Choroid plexus epithelial cell (primary cell): ENCODE measurements at regions not wholly inside any gene's neighbourhood (a gene's known extent, or its start where the extent isn't known, plus 50 kb on each side); places are given as distances from the start of the nearest gene placed in this dataset.
"Not testable (repeated sequence)": the region's sequence is repeated elsewhere in the genome, so short reads cannot be mapped to it uniquely, and the experiment has no call there.

ENCODE experiments used
- DNase-seq: peaks from one replicate; pipeline ENCODE4 v3.0.0-alpha.2; 2010; ENCODE audit warnings: low read depth
- H3K4me3 ChIP-seq: 2 replicates; pipeline ENCODE4 v1.5.1; 2011; ENCODE audit warnings: low read depth, mild to moderate bottlenecking, control low read depth, low read length, moderate library complexity
- TF ChIP-seq, protein P1 (sequence below): conservative IDR thresholded peaks from 2 replicates; pipeline ENCODE4 v1.5.1; 2011; ENCODE audit warnings: low read depth, mild to moderate bottlenecking, control low read depth, inconsistent platforms, low read length, moderate library complexity

DNA sequence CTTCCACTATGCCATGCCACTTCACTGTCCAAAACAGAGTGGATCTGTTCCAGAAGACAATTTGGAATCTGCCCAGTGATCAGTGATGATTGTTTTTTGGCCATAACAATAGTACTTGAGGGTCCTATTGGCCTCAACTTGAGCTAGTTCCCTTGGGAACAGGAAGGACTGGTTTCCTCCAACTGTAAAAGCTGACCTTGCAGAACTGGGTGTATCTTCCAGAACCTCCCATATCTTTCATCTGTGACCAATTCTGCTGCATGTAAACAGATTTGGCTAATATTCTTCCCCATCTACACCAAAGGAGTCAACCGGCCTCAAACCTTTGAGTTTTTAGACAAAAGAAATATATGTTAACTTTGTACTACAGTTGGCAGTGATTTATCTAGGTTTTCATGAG is 165.1 kb upstream of the TRPC5 start:
- TF ChIP-seq, protein P1, sequence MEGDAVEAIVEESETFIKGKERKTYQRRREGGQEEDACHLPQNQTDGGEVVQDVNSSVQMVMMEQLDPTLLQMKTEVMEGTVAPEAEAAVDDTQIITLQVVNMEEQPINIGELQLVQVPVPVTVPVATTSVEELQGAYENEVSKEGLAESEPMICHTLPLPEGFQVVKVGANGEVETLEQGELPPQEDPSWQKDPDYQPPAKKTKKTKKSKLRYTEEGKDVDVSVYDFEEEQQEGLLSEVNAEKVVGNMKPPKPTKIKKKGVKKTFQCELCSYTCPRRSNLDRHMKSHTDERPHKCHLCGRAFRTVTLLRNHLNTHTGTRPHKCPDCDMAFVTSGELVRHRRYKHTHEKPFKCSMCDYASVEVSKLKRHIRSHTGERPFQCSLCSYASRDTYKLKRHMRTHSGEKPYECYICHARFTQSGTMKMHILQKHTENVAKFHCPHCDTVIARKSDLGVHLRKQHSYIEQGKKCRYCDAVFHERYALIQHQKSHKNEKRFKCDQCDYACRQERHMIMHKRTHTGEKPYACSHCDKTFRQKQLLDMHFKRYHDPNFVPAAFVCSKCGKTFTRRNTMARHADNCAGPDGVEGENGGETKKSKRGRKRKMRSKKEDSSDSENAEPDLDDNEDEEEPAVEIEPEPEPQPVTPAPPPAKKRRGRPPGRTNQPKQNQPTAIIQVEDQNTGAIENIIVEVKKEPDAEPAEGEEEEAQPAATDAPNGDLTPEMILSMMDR, result no peak
- DNase-seq, result no peak
- H3K4me3 ChIP-seq, result no peak overlapping the region

DNA sequence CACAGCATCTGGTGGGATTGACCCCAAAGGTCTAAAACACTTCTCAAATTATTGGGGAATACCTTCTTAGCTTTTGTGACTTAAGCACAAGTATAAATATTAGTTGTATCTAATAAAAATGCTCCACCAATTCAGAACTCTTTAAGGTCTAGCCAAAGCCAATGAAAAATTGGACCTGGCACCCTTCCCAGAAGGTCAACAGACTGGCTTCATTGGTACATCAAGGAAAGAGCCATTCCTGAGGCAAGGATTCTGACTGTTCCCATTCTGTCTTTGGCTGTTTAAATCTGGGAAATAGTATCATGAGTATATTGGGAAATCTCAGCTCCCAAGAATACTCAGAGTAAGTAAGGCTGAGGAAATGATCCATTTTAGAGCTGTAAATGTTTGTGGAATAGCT is 153.0 kb upstream of the TRPC5 start:
- TF ChIP-seq, protein P1, result no peak
- no peak overlapping the region for H3K4me3 ChIP-seq
- no peak for DNase-seq

DNA sequence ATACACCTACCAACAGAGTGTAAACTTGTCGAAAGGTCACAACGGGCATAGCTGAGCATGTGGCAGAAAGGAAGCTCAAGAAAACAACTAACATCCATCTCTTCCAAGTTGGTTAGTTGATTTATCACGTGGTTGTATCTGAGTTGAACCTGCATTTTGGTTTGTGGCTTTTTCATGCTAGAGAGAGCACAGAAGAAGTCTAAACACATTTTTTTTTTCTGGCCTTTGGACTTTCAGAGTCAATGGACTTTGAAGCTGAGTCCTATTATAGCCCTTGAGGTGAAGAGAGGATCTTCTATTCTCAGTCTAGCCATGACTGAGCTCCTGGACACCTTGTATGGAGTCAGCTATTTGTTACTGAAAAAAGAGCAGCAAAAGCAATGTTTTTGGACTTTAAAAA is 150.6 kb upstream of the TRPC5 start:
- no peak for DNase-seq
- no peak overlapping the region for H3K4me3 ChIP-seq
- TF ChIP-seq, protein P1, result no peak

DNA sequence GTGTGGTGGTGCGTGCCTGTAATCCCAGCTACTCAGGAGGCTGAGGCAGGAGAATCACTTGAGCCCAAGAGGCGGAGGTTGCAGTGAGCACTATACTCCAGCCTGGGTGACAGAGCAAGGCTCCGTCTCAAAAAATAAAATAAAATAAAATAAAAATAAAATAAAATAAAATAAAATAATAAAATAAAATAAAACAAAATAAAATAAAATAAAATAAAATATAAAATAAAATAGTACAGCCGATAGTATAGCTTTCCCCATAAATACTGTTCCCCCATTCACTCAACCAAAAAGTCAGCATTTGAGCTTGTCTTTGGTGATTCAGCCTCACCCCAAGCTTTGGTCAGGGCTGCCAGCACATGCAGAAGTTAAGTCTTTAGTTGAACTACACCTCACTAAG is 144.2 kb upstream of the TRPC5 start:
- not testable (repeated sequence) for H3K4me3 ChIP-seq, DNase-seq

DNA sequence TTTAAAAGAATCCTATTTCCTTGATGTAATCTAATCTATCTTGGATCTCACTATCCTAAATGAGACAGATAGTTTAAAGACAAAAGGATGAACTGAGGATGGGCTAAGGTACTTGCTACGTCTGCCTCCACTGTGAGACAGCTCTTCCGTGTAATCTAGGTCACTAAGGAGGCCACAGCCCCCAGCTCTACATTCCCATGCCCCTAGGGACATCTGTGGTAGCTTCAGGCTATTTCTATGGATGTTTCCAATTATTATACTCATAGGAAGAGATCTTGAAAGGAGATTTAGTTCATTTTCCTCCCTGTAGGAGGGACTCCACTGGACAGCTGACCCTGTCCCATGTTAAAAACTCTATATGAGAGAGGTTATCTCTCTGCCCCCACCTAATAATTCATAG is 140.8 kb upstream of the TRPC5 start:
- H3K4me3 ChIP-seq, result no peak overlapping the region
- TF ChIP-seq, protein P1, result no peak
- DNase-seq, result no peak

DNA sequence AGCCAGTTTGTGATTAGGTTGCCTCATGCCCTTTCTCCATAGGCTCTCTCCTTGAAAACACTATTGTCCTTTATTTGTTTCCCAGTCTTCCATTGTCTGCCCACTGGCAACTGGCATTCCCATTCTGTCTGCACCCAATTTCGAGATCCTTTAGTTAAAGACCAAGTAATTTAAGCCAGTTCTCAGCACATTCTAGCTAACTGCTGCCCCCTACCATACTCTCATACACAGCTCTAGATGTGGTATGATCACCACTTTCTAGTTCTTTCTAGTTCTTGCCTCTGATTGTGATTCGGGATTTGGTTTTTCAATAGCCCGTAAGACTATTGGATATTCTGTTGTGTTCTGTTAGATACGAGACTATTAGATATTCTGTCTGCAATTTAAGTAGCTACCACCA is 135.8 kb upstream of the TRPC5 start:
- no peak for DNase-seq
- TF ChIP-seq, protein P1, result no peak

DNA sequence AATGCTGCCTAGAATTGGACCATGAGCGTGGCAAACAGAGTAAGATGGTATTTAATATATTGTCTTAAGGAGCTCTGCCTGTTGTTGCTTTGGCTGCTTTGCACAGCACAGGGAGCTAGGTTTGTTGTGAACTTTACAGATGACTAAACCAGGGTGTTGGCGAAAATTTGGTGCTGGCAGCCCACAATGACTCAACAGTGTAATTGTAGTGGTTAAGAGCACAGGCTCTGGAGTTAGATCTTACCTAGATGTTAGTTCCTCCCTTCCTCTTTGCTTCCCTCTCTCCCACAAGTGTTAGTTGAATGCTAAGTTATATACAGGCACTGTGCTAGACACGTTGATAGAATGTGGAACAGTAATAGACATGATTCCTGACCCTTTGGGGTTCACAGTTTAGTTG is 128.9 kb upstream of the TRPC5 start:
- TF ChIP-seq, protein P1, result no peak
- H3K4me3 ChIP-seq, result no peak overlapping the region
- DNase-seq, result no peak

More for the DNA sequence above, 135.8 kb upstream of the TRPC5 start:
- H3K4me3 ChIP-seq, result no peak overlapping the region

DNA sequence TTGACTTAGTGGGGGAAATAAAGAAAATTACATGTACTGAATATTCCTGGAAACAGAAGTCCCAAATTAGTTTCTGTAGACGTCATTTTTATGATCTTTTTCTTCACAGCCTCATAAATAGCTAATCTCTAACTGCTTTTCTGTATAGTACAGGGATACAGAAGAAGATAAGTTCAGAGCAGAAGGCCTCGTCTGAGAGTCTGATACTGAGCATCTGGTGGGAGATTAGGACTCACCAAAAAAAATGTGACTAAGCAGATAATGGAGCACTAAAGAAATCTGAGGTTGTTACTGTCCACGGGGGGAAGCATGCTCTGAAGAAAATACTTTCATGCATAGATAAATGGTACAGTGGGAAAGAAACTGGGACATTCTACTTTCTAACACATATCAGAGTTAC is 115.3 kb upstream of the TRPC5 start:
- H3K4me3 ChIP-seq, result no peak overlapping the region
- TF ChIP-seq, protein P1, result no peak
- DNase-seq, result no peak
